Lower lobe of right lung (tissue), 2 donors: ENCODE measurements at regions not wholly inside any gene's neighbourhood (a gene's known extent, or its start where the extent isn't known, plus 50 kb on each side); places are given as distances from the start of the nearest gene placed in this dataset.

ENCODE experiments used
- ATAC-seq, 2 donors: fragments of 200-7000 bp; cut with Tn5 transposase; one replicate each; pipeline ENCODE4 v1.9.1; 2020 to 2022; ENCODE audit warnings: mild to moderate bottlenecking in 2 of 2, moderate library complexity in 2 of 2
- DNase-seq: peaks from one replicate; pipeline ENCODE4 v3.0.0-alpha.2; 2020
- H3K27ac ChIP-seq: fragments of 200-600 bp; one replicate; pipeline ENCODE4 v1.8.0; 2022
- H3K27me3 ChIP-seq: fragments of 200-600 bp; one replicate; pipeline ENCODE4 v1.8.0; 2022; ENCODE audit warnings: low read depth
- H3K36me3 ChIP-seq: fragments of 200-600 bp; one replicate; pipeline ENCODE4 v1.8.0; 2022; ENCODE audit warnings: mild to moderate bottlenecking
- H3K4me1 ChIP-seq: fragments of 200-600 bp; one replicate; pipeline ENCODE4 v1.8.0; 2022
- H3K4me3 ChIP-seq: fragments of 200-600 bp; one replicate; pipeline ENCODE4 v1.8.0; 2022; ENCODE audit warnings: mild to moderate bottlenecking
- H3K9me3 ChIP-seq: fragments of 200-600 bp; one replicate; pipeline ENCODE4 v1.8.0; 2022
- CTCF ChIP-seq: fragments of 200-600 bp; IDR thresholded peaks from one replicate; pipeline ENCODE4 v1.8.0; 2022; ENCODE audit warnings: antibody characterized with exemption, mild to moderate bottlenecking
- intact Hi-C: fragments of 100-400 bp; cut with DNase I; formaldehyde crosslinking; loops from one replicate; pipeline ENCODE4 v1.11.0; 2022
- donor health status: DM: no; HTN: yes; CAD: no; lungs with severe emphysema.

DNA sequence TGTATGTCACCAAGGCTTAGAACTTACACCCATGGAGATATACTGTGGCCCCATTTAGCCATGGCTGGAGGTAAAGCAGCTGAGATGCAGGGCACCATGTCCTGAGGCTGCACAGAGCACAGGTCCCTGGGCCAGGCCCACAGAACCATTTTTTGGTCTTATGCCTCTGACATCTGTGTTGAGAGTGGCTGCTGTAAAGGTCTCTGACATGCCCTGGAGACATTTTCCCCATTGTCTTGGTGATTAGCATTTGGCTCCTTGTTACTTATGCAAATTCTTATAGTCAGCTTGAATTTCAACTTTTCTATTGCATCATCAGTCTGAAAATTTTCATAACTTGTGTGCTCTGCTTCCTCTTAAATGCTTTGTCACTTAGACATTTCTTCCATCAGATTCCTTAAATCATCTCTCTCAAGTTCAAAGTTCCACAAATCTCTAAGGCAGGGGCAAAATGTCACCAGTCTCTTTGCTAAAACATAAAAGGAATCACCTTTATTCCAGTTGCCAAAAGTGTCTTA is 701.3 kb downstream of the EPHA3 start:
- no peak for ATAC-seq
- Histone ChIP-seq H3K36me3 (no peaks in the 10 kb centered on the region), H3K27ac (no peak overlapping the region), H3K27me3 (no peaks in the 10 kb centered on the region), H3K4me1 (no peaks in the 10 kb centered on the region), H3K4me3 (no peak overlapping the region), H3K9me3 (peaks cover 4% of the 10 kb centered on the region)
- intact Hi-C loops: no loop called here
- TF ChIP-seq CTCF: no peak
- DNase-seq: no peak

GRCh38 chr3:89813500-89813899 is 706.1 kb downstream of the EPHA3 start:
- Histone ChIP-seq H3K27ac (no peak overlapping the region), H3K9me3 (peaks cover 4% of the 10 kb centered on the region), H3K4me1 (no peaks in the 10 kb centered on the region), H3K36me3 (no peaks in the 10 kb centered on the region), H3K4me3 (no peak overlapping the region), H3K27me3 (no peaks in the 10 kb centered on the region)
- intact Hi-C loops: no loop called here
- TF ChIP-seq CTCF: no peak
- ATAC-seq: no peak
- DNase-seq: no peak

DNA sequence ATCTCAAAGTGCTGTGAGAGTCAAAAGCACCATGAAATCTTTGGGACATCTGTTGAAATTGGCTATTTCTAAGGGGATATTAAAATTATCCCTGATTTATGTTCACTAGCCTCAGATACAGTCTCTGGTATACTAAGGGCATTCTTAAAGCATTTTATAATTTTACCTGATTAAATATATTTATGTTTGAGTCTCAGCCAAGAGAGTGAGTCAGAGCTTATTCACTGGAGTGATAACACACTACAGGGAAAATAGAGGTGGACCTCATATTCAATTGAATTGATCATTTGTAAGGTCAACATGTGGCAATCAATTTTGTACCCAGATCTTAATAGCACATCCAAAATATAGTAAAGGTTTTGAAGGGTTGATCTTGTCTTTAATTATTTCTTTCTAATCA is 733.6 kb downstream of the EPHA3 start:
- no peaks in the 10 kb centered on the region for H3K27me3 ChIP-seq
- DNase-seq (no peak), ATAC-seq (no peak)
- no peaks in the 10 kb centered on the region for H3K4me1 ChIP-seq
- intact Hi-C loops: no loop called here
- no peak overlapping the region for H3K4me3 ChIP-seq
- H3K36me3 ChIP-seq: no peaks in the 10 kb centered on the region
- H3K9me3 ChIP-seq: no peaks in the 10 kb centered on the region
- no peak overlapping the region for H3K27ac ChIP-seq
- no peak for TF ChIP-seq CTCF

GRCh38 chr3:89845053-89845452 is 737.6 kb downstream of the EPHA3 start:
- H3K4me3 ChIP-seq: no peak overlapping the region
- DNase-seq: no peak
- H3K27ac ChIP-seq: no peak overlapping the region
- H3K27me3 ChIP-seq: no peaks in the 10 kb centered on the region
- no peaks in the 10 kb centered on the region for H3K4me1 ChIP-seq
- H3K36me3 ChIP-seq: no peaks in the 10 kb centered on the region
- intact Hi-C loops: no loop called here
- ATAC-seq: no peak
- no peak for TF ChIP-seq CTCF
- no peaks in the 10 kb centered on the region for H3K9me3 ChIP-seq

- Histone ChIP-seq H3K9me3 (no peaks in the 10 kb centered on the region), H3K27me3 (no peaks in the 10 kb centered on the region), H3K36me3 (no peaks in the 10 kb centered on the region), H3K4me1 (no peaks in the 10 kb centered on the region), H3K4me3 (no peak overlapping the region), H3K27ac (no peak overlapping the region)
- DNase-seq (no peak), ATAC-seq (no peak)
- intact Hi-C loops: no loop called here
- no peak for TF ChIP-seq CTCF
Measured at GRCh38 chr3:89847955-89848354, 740.5 kb downstream of the EPHA3 start.
